Lower lobe of right lung (tissue), 2 donors: ENCODE measurements at regions not wholly inside any gene's neighbourhood (a gene's known extent, or its start where the extent isn't known, plus 50 kb on each side); places are given as distances from the start of the nearest gene placed in this dataset.

Source experiments
- ATAC-seq, 2 donors: fragments of 200-7000 bp; cut with Tn5 transposase; one replicate each; pipeline ENCODE4 v1.9.1; 2020 to 2022; ENCODE audit warnings: mild to moderate bottlenecking in 2 of 2, moderate library complexity in 2 of 2
- DNase-seq: peaks from one replicate; pipeline ENCODE4 v3.0.0-alpha.2; 2020
- H3K27ac ChIP-seq: fragments of 200-600 bp; one replicate; pipeline ENCODE4 v1.8.0; 2022
- H3K27me3 ChIP-seq: fragments of 200-600 bp; one replicate; pipeline ENCODE4 v1.8.0; 2022; ENCODE audit warnings: low read depth
- H3K36me3 ChIP-seq: fragments of 200-600 bp; one replicate; pipeline ENCODE4 v1.8.0; 2022; ENCODE audit warnings: mild to moderate bottlenecking
- H3K4me1 ChIP-seq: fragments of 200-600 bp; one replicate; pipeline ENCODE4 v1.8.0; 2022
- H3K4me3 ChIP-seq: fragments of 200-600 bp; one replicate; pipeline ENCODE4 v1.8.0; 2022; ENCODE audit warnings: mild to moderate bottlenecking
- H3K9me3 ChIP-seq: fragments of 200-600 bp; one replicate; pipeline ENCODE4 v1.8.0; 2022
- intact Hi-C: fragments of 100-400 bp; cut with DNase I; formaldehyde crosslinking; loops from one replicate; pipeline ENCODE4 v1.11.0; 2022
- TF ChIP-seq, protein P1 (sequence below): fragments of 200-600 bp; IDR thresholded peaks from one replicate; pipeline ENCODE4 v1.8.0; 2022; ENCODE audit warnings: antibody characterized with exemption, mild to moderate bottlenecking
- donor health status: DM: no; HTN: yes; CAD: no; lungs with severe emphysema.

DNA sequence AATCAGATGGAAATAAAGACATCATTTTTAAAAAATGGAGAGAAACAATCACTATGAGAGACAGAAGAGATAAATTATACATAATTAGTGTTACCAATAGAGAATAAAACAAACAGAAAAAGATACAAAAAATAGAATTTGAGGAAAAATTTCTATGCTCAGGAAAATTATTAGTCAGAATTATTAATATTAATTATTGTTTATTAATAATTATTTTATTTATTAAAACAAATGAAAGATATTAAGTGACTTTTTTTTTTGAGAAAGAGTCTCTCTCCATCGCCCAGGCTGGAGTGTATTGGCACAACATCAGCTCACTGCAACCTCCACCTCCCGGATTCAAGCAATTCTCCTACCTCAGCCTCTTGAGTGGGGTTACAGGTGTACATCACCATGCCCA lies 299.8 kb upstream of the NR5A2 start:
- Histone ChIP-seq H3K4me3 (no peak overlapping the region), H3K4me1 (no peaks in the 10 kb centered on the region), H3K27me3 (no peaks in the 10 kb centered on the region), H3K27ac (no peak overlapping the region), H3K36me3 (no peaks in the 10 kb centered on the region), H3K9me3 (no peaks in the 10 kb centered on the region)
- TF ChIP-seq, protein P1, sequence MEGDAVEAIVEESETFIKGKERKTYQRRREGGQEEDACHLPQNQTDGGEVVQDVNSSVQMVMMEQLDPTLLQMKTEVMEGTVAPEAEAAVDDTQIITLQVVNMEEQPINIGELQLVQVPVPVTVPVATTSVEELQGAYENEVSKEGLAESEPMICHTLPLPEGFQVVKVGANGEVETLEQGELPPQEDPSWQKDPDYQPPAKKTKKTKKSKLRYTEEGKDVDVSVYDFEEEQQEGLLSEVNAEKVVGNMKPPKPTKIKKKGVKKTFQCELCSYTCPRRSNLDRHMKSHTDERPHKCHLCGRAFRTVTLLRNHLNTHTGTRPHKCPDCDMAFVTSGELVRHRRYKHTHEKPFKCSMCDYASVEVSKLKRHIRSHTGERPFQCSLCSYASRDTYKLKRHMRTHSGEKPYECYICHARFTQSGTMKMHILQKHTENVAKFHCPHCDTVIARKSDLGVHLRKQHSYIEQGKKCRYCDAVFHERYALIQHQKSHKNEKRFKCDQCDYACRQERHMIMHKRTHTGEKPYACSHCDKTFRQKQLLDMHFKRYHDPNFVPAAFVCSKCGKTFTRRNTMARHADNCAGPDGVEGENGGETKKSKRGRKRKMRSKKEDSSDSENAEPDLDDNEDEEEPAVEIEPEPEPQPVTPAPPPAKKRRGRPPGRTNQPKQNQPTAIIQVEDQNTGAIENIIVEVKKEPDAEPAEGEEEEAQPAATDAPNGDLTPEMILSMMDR, result no peak
- intact Hi-C loops, result no loop called here
- DNase-seq (no peak), ATAC-seq (no peak)

DNA sequence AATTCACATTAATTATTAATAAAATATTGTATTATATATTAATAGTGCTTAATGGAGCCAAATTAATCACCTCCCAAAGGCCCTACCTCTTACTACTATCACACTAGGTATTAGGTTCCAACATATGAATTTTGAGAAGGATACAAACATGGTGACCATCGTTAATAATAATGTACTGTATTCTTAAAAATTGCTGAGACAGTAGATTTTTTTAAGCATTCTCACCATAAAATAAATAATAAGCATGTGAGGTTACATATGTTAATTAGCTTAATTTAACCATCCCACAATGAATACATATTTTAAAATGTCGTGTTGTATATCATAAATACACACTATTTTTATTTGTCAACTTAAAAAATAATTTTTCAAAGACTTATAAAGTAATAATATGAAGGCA lies 299.2 kb upstream of the NR5A2 start:
- Histone ChIP-seq H3K4me1 (no peaks in the 10 kb centered on the region), H3K4me3 (no peak overlapping the region), H3K36me3 (no peaks in the 10 kb centered on the region), H3K27me3 (no peaks in the 10 kb centered on the region), H3K9me3 (no peaks in the 10 kb centered on the region), H3K27ac (no peak overlapping the region)
- TF ChIP-seq, protein P1, result no peak
- no peak for DNase-seq
- no peak for ATAC-seq
- intact Hi-C loops, result no loop called here

DNA sequence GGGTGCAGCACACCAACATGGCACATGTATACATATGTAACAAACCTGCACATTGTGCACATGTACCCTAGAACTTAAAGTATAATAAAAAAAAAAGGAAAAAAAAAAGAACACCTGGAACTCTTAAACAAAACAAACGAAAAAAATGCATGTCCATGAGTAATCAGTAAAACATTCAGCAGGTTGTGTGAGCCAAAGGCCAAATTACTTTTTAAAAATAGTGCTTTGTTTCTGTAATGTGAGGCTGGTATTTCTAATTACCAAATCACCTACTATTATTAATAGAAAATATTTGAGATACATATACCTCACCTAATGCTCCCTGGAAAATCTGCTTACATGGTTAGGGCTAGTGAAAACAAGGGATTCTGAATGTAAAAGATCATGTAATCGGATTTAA lies 294.4 kb upstream of the NR5A2 start:
- no peak for DNase-seq
- no peak for ATAC-seq
- Histone ChIP-seq H3K27me3 (no peaks in the 10 kb centered on the region), H3K9me3 (no peaks in the 10 kb centered on the region), H3K27ac (no peak overlapping the region), H3K4me1 (no peaks in the 10 kb centered on the region), H3K4me3 (no peak overlapping the region), H3K36me3 (no peaks in the 10 kb centered on the region)
- intact Hi-C loops, result no loop called here
- TF ChIP-seq, protein P1, result no peak

DNA sequence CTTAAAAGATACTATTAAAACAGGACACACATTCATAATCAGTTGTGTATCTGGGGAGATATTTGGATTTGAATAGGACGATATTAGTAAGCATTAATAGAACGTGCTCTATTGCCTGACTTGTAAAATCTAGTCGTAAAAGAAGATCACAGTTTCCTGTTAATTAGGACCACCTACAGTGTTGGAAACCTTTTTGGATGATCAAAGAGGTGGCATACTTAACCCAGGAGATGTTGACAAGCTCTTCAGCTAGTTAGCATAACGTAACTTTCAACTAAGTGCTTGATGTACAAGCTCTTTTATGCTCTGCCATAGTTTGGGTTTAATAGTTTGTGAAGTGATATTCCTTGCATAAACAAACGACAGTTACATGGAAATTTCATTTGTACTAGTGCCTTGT lies 293.3 kb upstream of the NR5A2 start:
- ATAC-seq (no peak), DNase-seq (no peak)
- intact Hi-C loops, result no loop called here
- H3K9me3 ChIP-seq, result no peaks in the 10 kb centered on the region
- TF ChIP-seq, protein P1, result no peak
- no peaks in the 10 kb centered on the region for H3K36me3 ChIP-seq
- H3K4me1 ChIP-seq, result no peaks in the 10 kb centered on the region
- H3K4me3 ChIP-seq, result no peak overlapping the region
- H3K27ac ChIP-seq, result no peak overlapping the region
- no peaks in the 10 kb centered on the region for H3K27me3 ChIP-seq

- no peak overlapping the region for H3K4me3 ChIP-seq
- H3K27ac ChIP-seq, result no peak overlapping the region
- H3K4me1 ChIP-seq, result no peaks in the 10 kb centered on the region
- no peaks in the 10 kb centered on the region for H3K36me3 ChIP-seq
- H3K9me3 ChIP-seq, result no peaks in the 10 kb centered on the region
- no peaks in the 10 kb centered on the region for H3K27me3 ChIP-seq
- ATAC-seq (no peak), DNase-seq (no peak)
- intact Hi-C loops, result no loop called here
- TF ChIP-seq, protein P1, result no peak
Measured at GRCh38 chr1:199735660-199736059, 291.9 kb upstream of the NR5A2 start.

DNA sequence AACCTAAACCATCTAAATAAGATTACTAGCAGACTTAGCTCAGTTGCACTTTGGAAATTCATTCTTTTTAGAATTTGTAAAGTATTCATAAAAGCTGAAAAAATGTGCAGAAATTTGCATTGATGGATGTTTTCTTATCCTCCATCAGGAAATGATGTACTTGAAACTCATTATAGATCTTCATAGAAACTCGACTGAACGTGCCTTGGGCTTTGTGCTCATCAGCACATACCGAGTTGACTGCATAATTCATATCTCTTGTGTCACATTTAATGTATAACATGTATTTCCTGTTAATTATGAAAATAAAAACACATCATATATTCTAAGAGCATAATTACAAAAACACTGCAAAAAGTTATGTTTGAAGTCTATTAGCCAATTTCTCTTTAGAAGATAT lies 290.9 kb upstream of the NR5A2 start:
- Histone ChIP-seq H3K9me3 (no peaks in the 10 kb centered on the region), H3K4me1 (no peaks in the 10 kb centered on the region), H3K36me3 (no peaks in the 10 kb centered on the region), H3K4me3 (no peak overlapping the region), H3K27me3 (no peaks in the 10 kb centered on the region), H3K27ac (no peak overlapping the region)
- DNase-seq (no peak), ATAC-seq (no peak)
- intact Hi-C loops, result no loop called here
- TF ChIP-seq, protein P1, result no peak
